Trophoblast cell (in vitro differentiated cells and primary cell): ENCODE measurements at regions not wholly inside any gene's neighbourhood (a gene's known extent, or its start where the extent isn't known, plus 50 kb on each side); places are given as distances from the start of the nearest gene placed in this dataset.
A peak's percentile ranks its signal among the peaks of the same experiment; 100 is the strongest.

ENCODE experiments used
- DNase-seq, 2 donors: peaks; one replicate each; pipeline ENCODE4 v3.0.0-alpha.2; 2016
- H2AFZ ChIP-seq: 2 replicates; pipeline ENCODE4 v1.6.1; 2013; ENCODE audit warnings: low read length, moderate library complexity, mild to moderate bottlenecking; ENCODE audit not compliant: insufficient read depth, poor library complexity
- H2AK5ac ChIP-seq: 2 replicates; pipeline ENCODE4 v1.6.1; 2013; ENCODE audit warnings: mild to moderate bottlenecking, low read length
- H2BK120ac ChIP-seq: 2 replicates; pipeline ENCODE4 v1.6.1; 2013; ENCODE audit warnings: low read length, mild to moderate bottlenecking, moderate library complexity; ENCODE audit not compliant: insufficient read depth, poor library complexity
- H2BK12ac ChIP-seq: 2 replicates; pipeline ENCODE4 v1.6.1; 2013; ENCODE audit warnings: mild to moderate bottlenecking, low read length, moderate library complexity
- H2BK5ac ChIP-seq: 2 replicates; pipeline ENCODE4 v1.6.1; 2013; ENCODE audit warnings: low read length, low read depth, moderate library complexity, mild to moderate bottlenecking; ENCODE audit not compliant: poor library complexity
- H3K14ac ChIP-seq: 2 replicates; pipeline ENCODE4 v1.6.1; 2013; ENCODE audit warnings: mild to moderate bottlenecking, low read length
- H3K18ac ChIP-seq: 2 replicates; pipeline ENCODE4 v1.6.1; 2013; ENCODE audit warnings: mild to moderate bottlenecking, low read length
- H3K23ac ChIP-seq: 2 replicates; pipeline ENCODE4 v1.6.1; 2013; ENCODE audit warnings: low read length
- H3K27ac ChIP-seq: 2 replicates; pipeline ENCODE4 v1.5.1; 2013; ENCODE audit warnings: low read depth, mild to moderate bottlenecking, inconsistent platforms, low read length, moderate library complexity
- H3K27me3 ChIP-seq: 2 replicates; pipeline ENCODE4 v1.6.1; 2013; ENCODE audit warnings: inconsistent platforms, mild to moderate bottlenecking, low read length, moderate library complexity; ENCODE audit not compliant: insufficient read depth
- H3K36me3 ChIP-seq, 2 experiments: 1 replicate in 1 of 2; 2 replicates in 1 of 2; pipeline ENCODE4 v1.6.1; 2013; ENCODE audit warnings: low read length in 2 of 2, mild to moderate bottlenecking in 2 of 2, moderate library complexity in 1 of 2; ENCODE audit not compliant: insufficient read depth in 2 of 2, control insufficient read depth in 1 of 2
- H3K4ac ChIP-seq: 2 replicates; pipeline ENCODE4 v1.6.1; 2013; ENCODE audit warnings: low read depth, mild to moderate bottlenecking, low read length, moderate library complexity
- H3K4me1 ChIP-seq, 2 experiments: 1 replicate in 1 of 2; 2 replicates in 1 of 2; pipeline ENCODE4 v1.6.1; 2013; ENCODE audit warnings: low read length in 2 of 2, mild to moderate bottlenecking in 2 of 2, moderate library complexity in 1 of 2; ENCODE audit not compliant: insufficient read depth in 2 of 2, control insufficient read depth in 1 of 2
- H3K4me2 ChIP-seq: 2 replicates; pipeline ENCODE4 v1.6.1; 2013; ENCODE audit warnings: inconsistent platforms, mild to moderate bottlenecking, low read length, moderate library complexity
- H3K4me3 ChIP-seq: 2 replicates; pipeline ENCODE4 v1.5.1; 2013; ENCODE audit warnings: mild to moderate bottlenecking, low read depth, low read length, inconsistent platforms
- H3K79me1 ChIP-seq: one replicate; pipeline ENCODE4 v1.6.1; 2013; ENCODE audit warnings: low read length
- H3K79me2 ChIP-seq: 2 replicates; pipeline ENCODE4 v1.6.1; 2013; ENCODE audit warnings: low read length, mild to moderate bottlenecking; ENCODE audit not compliant: control insufficient read depth, insufficient read depth, poor library complexity
- H3K9ac ChIP-seq: 2 replicates; pipeline ENCODE4 v1.6.1; 2013; ENCODE audit warnings: mild to moderate bottlenecking, low read length
- H3K9me3 ChIP-seq: 2 replicates; pipeline ENCODE4 v1.6.1; 2013; ENCODE audit warnings: low read depth, mild to moderate bottlenecking, control low read depth, inconsistent platforms, low read length; ENCODE audit not compliant: insufficient read depth
- H4K12ac ChIP-seq: 2 replicates; pipeline ENCODE4 v1.6.1; 2013; ENCODE audit warnings: low read depth, mild to moderate bottlenecking, low read length, moderate library complexity
- H4K8ac ChIP-seq: 2 replicates; pipeline ENCODE4 v1.6.1; 2013; ENCODE audit warnings: low read depth, mild to moderate bottlenecking, low read length, moderate library complexity
- H4K91ac ChIP-seq: one replicate; pipeline ENCODE4 v1.6.1; 2013; ENCODE audit warnings: low read depth, mild to moderate bottlenecking, low read length, moderate library complexity
- WGBS: extraction: QIAGEN DNeasy Blood & Tissue Kit; methylation state at CpG from one replicate; pipeline ENCODE4 v1.1.7; 2013; ENCODE audit warnings: missing lambda C conversion rate; ENCODE audit not compliant: insufficient read length, insufficient coverage; ENCODE audit errors: extremely low coverage; 5-methylcytosine and 5-hydroxymethylcytosine counted together

- Histone ChIP-seq H2AFZ (no peak overlapping the region), H3K9ac (no peak overlapping the region), H3K14ac (no peak overlapping the region), H3K4ac (no peak overlapping the region), H3K4me2 (no peak overlapping the region), H3K79me1 (no peaks in the 10 kb centered on the region), H2BK120ac (no peak overlapping the region), H3K36me3 (no peaks in the 10 kb centered on the region), H3K27me3 (no peaks in the 10 kb centered on the region), H3K23ac (no peak overlapping the region), H3K4me3 (no peak overlapping the region), H4K91ac (no peak overlapping the region), H3K27ac (no peak overlapping the region), H2BK5ac (no peak overlapping the region), H2BK12ac (no peak overlapping the region), H2AK5ac (no peak overlapping the region), H4K8ac (no peak overlapping the region), H3K4me1 (no peaks in the 10 kb centered on the region), H3K9me3 (peaks cover 2% of the 10 kb centered on the region), H3K18ac (no peak overlapping the region), H3K79me2 (no peaks in the 10 kb centered on the region), H4K12ac (no peak overlapping the region)
- no CpG with 5 or more reads among the region's 3 CpGs for WGBS
- peak; percentile 16 to 60 for DNase-seq
Measured at GRCh38 chr2:19733951-19734425, 167.8 kb downstream of the TTC32 start.

- Histone ChIP-seq H3K4me1 (no peaks in the 10 kb centered on the region), H3K9ac (no peak overlapping the region), H3K23ac (no peak overlapping the region), H3K4me2 (no peak overlapping the region), H3K79me1 (no peaks in the 10 kb centered on the region), H2AFZ (no peak overlapping the region), H3K4ac (no peak overlapping the region), H3K14ac (no peak overlapping the region), H3K18ac (no peak overlapping the region), H4K8ac (no peak overlapping the region), H3K27ac (no peak overlapping the region), H3K36me3 (no peaks in the 10 kb centered on the region), H2AK5ac (no peak overlapping the region), H3K4me3 (no peak overlapping the region), H3K27me3 (no peaks in the 10 kb centered on the region), H4K12ac (no peak overlapping the region), H3K9me3 (peaks cover 2% of the 10 kb centered on the region), H2BK5ac (no peak overlapping the region), H2BK12ac (no peak overlapping the region), H2BK120ac (no peak overlapping the region), H3K79me2 (no peaks in the 10 kb centered on the region), H4K91ac (no peak overlapping the region)
- no CpG with 5 or more reads among the region's 4 CpGs for WGBS
- DNase-seq = no peak
Measured at GRCh38 chr2:19733390-19733789, 168.4 kb downstream of the TTC32 start.

GRCh38 chr2:19732255-19732654 is 169.5 kb downstream of the TTC32 start:
- Histone ChIP-seq H3K79me1 (no peaks in the 10 kb centered on the region), H3K9ac (no peak overlapping the region), H2AK5ac (no peak overlapping the region), H3K36me3 (no peaks in the 10 kb centered on the region), H3K4ac (no peak overlapping the region), H2BK5ac (no peak overlapping the region), H2AFZ (no peak overlapping the region), H2BK12ac (no peak overlapping the region), H4K12ac (no peak overlapping the region), H3K9me3 (peaks cover 2% of the 10 kb centered on the region), H4K8ac (no peak overlapping the region), H2BK120ac (no peak overlapping the region), H3K18ac (no peak overlapping the region), H3K79me2 (no peaks in the 10 kb centered on the region), H3K4me1 (no peaks in the 10 kb centered on the region), H4K91ac (no peak overlapping the region), H3K4me3 (no peak overlapping the region), H3K23ac (no peak overlapping the region), H3K14ac (no peak overlapping the region), H3K4me2 (no peak overlapping the region), H3K27ac (no peak overlapping the region), H3K27me3 (peaks cover under 1% of the 10 kb centered on the region)
- DNase-seq = no peak
- WGBS = no CpG with 5 or more reads among the region's 2 CpGs

GRCh38 chr2:19731515-19731914 is 170.3 kb downstream of the TTC32 start:
- no peak overlapping the region for H3K18ac ChIP-seq
- H3K4me1 ChIP-seq = no peaks in the 10 kb centered on the region
- H4K8ac ChIP-seq = no peak overlapping the region
- no peaks in the 10 kb centered on the region for H3K36me3 ChIP-seq
- no peak overlapping the region for H3K23ac ChIP-seq
- H3K27ac ChIP-seq = no peak overlapping the region
- H2AK5ac ChIP-seq = no peak overlapping the region
- H3K9me3 ChIP-seq = peaks cover 2% of the 10 kb centered on the region
- no peak overlapping the region for H2BK120ac ChIP-seq
- no peak overlapping the region for H2BK12ac ChIP-seq
- H3K79me2 ChIP-seq = no peaks in the 10 kb centered on the region
- H2AFZ ChIP-seq = no peak overlapping the region
- H3K4me2 ChIP-seq = no peak overlapping the region
- WGBS = no CpG with 5 or more reads among the region's 2 CpGs
- peaks cover 2% of the 10 kb centered on the region for H3K27me3 ChIP-seq
- DNase-seq = no peak
- no peak overlapping the region for H2BK5ac ChIP-seq
- H3K14ac ChIP-seq = no peak overlapping the region
- no peak overlapping the region for H3K9ac ChIP-seq
- H3K4ac ChIP-seq = no peak overlapping the region
- H3K79me1 ChIP-seq = no peaks in the 10 kb centered on the region
- no peak overlapping the region for H4K12ac ChIP-seq
- H3K4me3 ChIP-seq = no peak overlapping the region
- H4K91ac ChIP-seq = no peak overlapping the region
